NCI-H345 treated with DMSO at 0.1 percent for 48 hours (cell line): ENCODE measurements at regions not wholly inside any gene's neighbourhood (a gene's known extent, or its start where the extent isn't known, plus 50 kb on each side); places are given as distances from the start of the nearest gene placed in this dataset.
A peak's percentile ranks its signal among the peaks of the same experiment; 100 is the strongest.

ENCODE experiments used
- DNase-seq: peaks from one replicate; lab custom pipeline; 2025; ENCODE audit not compliant: unreplicated experiment; lab: John Stamatoyannopoulos, UW

- DNase-seq: no peak
These were observed 300.5 kb downstream of the SPRY2 start for GRCh38 chr13:80040196-80040980.

GRCh38 chr13:80039000-80039399 is 301.9 kb downstream of the SPRY2 start:
- no peak for DNase-seq

DNA sequence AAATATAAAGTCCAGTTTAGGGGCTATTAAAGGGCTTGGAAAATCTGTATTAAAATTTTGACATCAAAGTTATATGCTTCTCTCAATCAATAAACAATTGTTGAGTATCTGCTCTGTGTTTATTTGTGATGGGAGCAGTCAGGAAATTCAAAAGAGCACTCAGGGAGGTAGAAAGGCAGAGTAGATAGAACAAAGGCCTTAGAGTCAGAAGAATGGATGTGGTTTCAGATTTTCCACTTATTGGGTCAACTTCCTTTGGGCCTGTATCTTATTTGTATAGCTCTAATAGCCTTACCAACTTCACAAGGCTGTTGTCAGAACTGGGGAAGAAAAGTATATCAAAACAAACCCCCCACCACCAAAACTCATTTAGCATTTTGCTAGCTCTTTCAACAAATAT is 302.6 kb downstream of the SPRY2 start:
- no peak for DNase-seq

DNA sequence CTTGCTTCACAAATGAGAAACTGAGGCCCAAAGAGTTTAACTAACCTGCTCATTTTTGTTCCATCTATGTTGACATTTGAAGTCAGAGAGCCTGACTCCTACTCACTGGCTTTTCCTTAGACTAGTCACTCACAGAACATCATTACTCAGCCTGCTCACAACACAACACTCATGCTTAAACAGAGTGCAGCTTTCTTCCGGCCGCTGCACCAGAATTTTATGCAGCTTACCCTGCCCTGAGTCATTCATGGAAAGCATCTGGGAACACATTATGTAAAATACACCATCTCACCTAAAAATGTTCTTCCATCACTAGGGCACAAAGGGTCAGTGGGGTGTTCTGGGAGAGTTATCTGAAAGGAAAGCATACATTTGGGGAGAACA is 303.4 kb downstream of the SPRY2 start:
- no peak for DNase-seq

- DNase-seq: no peak
These were observed 304.0 kb downstream of the SPRY2 start for GRCh38 chr13:80036845-80037504.

GRCh38 chr13:80035096-80035495 is 305.8 kb downstream of the SPRY2 start:
- DNase-seq: no peak

DNA sequence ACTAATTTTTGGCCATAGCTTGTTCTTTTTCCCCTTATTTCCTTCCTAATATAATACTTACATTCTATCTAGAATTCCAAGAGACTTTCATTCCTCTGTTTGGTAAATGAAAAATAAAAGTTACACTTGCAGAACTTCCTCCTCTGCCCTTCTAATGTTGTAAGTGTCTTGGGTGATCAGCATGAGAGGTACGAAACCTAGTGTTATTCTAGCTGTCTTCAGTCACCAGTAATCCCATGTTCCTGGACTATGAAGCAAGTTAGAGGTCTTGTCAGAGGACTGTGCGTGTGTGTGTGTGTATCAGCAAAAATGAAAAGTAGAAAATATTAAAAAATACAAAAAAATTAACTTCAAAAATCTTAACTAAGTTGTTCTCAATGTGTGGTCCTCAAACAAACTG is 307.0 kb downstream of the SPRY2 start:
- no peak for DNase-seq

- no peak for DNase-seq
These were observed 307.6 kb downstream of the SPRY2 start for GRCh38 chr13:80033286-80033685.

GRCh38 chr13:80030491-80030890 is 310.4 kb downstream of the SPRY2 start:
- DNase-seq: no peak

- peak; percentile 23 for DNase-seq
These were observed 311.8 kb downstream of the SPRY2 start for GRCh38 chr13:80029170-80029569.

DNA sequence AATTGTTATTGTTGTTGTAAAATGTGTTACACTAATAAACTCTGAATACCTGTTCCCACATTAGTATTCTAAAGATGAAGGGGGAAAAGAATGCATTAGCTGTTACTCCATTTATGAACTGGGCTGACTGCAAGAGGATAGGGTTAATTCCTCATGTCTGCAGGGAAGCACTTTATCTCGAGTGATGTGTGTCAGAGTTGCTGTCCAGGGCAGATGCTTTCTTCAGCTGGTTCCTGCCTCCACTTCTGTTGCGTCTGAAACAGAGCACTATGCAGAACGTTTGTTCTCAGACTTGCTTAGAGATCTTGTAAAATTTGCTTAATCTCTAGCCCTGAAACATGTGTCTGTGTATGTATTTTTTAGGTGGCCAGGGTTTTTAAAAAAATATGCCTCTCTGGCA is 318.8 kb downstream of the SPRY2 start:
- no peak for DNase-seq

DNA sequence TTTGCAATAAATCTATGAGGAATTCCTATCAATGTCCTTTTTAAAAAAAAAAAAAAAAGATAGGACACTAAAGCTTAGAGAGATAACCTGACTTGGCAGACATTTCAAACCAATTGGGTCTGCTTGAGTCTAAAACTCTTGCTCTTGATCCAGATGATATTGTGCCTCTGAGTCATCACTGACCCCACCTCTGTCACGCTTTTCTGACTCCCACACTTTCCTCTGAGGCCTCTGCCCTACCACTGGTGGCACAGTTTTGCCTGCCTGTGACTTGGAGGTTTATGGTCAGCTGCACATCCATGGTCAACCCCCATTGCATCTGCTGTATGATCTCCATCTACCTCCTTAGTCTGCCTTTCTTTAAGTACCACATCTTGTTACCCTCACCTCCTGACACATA is 328.7 kb downstream of the SPRY2 start:
- DNase-seq: no peak

DNA sequence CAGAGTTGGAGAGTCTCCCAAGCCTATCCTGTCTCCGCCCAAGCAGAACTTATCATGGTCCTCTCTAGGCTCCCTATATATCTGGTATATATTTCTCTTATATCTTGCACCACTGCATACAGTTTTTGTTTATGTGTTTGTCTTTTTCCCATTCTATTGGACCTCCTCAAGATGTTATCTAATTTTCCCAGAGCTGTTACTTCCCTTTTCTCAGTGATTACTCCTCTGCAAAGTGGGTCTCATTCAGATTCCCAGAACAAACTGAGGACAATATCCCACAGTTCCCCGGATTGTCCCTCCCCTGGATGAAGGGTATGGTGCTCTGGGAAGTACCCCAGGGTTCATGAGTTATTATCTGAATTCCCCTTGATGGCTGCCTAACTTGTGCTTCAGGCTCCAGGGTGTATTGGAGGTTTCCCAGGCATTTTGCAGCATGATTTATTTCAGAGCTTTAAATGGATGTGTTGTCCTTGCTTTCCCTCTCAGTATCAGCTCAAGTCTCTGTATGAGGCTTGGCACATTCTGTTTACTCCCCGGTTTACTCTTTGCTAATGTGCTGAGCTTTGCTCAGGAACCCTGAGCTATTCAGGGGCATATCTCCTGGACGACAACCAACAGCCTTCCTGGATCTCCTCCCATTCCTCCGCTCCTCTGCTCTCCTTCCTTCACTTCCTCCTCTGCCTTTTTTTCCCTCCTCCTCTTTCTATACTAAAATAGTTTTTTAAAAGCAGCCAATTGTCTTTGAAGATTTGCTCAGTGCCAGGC is 329.3 kb downstream of the SPRY2 start:
- DNase-seq: no peak

- no peak for DNase-seq
These were observed 330.1 kb downstream of the SPRY2 start for GRCh38 chr13:80010846-80011245.

DNA sequence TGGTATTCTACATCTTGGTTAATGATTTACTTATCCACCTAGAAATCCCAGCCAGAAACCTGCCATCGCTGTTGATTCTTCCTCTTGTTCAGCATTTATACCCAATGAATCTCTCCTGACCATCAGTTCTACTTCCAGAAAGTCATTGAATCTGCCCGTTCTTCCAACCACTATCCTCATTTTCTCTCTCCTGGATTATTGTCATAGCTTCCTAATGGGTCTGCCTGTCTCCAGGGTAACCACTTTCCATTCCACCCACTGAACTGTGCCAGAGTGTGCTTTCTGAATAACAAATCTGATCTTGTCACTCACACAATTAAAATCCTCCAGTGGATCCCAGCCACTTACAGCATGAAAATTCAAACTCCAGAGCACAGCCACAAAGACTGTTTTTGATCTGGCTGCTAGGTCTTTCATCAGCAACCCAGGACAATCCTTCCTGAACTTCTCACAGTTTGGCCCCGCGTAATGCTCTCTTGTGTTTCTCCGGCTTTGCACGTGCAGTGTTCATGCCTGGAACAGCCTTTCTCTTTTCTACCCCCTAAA is 330.6 kb downstream of the SPRY2 start:
- no peak for DNase-seq

DNA sequence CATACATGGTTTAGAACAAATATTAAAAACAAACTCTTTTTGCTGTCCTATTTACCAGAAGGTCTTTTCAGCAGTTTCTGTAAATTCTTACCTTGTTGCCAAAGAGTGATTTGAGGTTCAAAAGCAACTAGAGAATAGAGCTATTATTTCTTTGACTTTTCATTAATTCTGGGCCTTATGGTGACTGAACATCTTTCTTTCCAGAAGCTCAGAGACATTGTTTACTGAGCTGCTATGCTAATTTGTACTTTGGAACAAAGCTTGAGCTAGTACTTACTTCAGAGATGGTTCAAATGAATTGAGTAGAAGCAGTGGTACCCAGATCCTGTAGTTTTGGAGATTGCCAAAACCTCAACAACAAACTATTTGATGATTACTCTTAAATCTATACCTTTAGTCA is 331.2 kb downstream of the SPRY2 start:
- no peak for DNase-seq

GRCh38 chr13:80006940-80007339 is 334.0 kb downstream of the SPRY2 start:
- DNase-seq: no peak

DNA sequence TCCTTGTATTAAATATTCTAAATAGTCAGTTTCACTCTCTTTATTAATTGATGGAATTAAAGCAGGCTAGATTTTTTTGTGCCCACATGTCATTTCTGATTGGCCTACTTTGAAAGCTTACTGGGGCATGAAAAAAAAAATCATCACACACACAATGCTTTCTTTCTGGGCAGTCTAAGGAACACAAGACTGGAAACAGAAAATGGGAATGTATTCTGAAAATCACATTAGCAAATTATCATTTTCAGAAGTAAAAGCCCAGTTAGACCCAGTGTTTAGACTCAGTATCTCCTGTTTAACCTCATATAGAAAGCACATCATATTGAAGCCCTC is 339.4 kb downstream of the SPRY2 start:
- DNase-seq: no peak

GRCh38 chr13:80000684-80001509 is 340.0 kb downstream of the SPRY2 start:
- DNase-seq: no peak

DNA sequence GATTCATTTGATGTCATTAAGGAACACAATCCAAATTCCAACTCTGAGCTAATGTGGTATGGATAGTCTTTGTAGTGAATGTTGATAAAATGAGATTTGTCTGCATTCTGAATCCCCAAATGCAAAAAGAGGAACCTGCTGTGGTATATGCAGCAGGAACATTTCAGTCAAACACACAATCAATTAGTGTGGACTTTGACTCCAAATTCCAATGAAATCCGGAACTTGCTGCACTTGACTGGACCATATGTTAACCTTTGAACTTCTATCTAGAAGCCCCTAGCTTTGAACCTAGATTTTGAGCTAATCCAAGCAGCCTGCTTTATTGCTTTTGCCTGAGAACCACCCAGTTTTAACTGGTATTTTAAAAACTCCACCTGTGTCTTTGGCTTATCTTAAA is 341.3 kb downstream of the SPRY2 start:
- DNase-seq: no peak

DNA sequence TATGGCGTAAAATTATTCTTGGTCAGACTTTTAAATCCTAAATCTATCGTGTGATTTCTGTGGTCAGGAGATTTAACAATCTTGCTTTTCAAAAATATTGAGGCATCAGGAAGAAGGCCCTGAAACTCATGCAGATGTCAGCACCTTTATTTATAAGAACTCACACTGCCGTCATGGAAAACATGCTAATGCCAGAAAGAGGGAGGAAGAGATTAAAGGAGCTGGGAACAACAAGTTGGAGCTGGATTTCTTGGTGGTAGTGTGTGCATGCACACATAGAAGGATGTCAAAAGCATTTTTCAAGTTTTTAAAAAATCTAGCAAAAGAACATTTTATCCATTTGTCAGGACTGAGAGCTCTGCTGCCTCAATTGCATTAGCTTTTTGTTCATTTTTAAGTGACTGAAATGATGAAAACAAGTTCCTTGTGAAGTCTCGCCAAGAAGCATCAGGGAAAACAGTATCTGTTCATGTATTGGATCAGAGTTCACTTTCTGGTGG is 342.5 kb downstream of the SPRY2 start:
- no peak for DNase-seq
